ENCODE measurements at regions not wholly inside any gene's neighbourhood (a gene's known extent, or its start where the extent isn't known, plus 50 kb on each side); places are given as distances from the start of the nearest gene placed in this dataset.

- TF ChIP-seq CTCF (conservative IDR thresholded peaks at IDR 0.05; ENCODE audit: low read depth, low read length) (no peak), EZH2phosphoT487 (IDR thresholded peaks at IDR 0.05; ENCODE audit: borderline replicate concordance, low read length) (no peak)
Measured at GRCh38 chr3:28615071-28615470, 266.4 kb upstream of the AZI2 start.
